AG08396 (cell line): ENCODE measurements at regions not wholly inside any gene's neighbourhood (a gene's known extent, or its start where the extent isn't known, plus 50 kb on each side); places are given as distances from the start of the nearest gene placed in this dataset.
"Not testable (repeated sequence)": the region's sequence is repeated elsewhere in the genome, so short reads cannot be mapped to it uniquely, and the experiment has no call there.

Source experiments
- DNase-seq: peaks from one replicate; pipeline ENCODE4 v3.0.0; 2012; ENCODE audit warnings: low spot score, mixed read lengths

DNA sequence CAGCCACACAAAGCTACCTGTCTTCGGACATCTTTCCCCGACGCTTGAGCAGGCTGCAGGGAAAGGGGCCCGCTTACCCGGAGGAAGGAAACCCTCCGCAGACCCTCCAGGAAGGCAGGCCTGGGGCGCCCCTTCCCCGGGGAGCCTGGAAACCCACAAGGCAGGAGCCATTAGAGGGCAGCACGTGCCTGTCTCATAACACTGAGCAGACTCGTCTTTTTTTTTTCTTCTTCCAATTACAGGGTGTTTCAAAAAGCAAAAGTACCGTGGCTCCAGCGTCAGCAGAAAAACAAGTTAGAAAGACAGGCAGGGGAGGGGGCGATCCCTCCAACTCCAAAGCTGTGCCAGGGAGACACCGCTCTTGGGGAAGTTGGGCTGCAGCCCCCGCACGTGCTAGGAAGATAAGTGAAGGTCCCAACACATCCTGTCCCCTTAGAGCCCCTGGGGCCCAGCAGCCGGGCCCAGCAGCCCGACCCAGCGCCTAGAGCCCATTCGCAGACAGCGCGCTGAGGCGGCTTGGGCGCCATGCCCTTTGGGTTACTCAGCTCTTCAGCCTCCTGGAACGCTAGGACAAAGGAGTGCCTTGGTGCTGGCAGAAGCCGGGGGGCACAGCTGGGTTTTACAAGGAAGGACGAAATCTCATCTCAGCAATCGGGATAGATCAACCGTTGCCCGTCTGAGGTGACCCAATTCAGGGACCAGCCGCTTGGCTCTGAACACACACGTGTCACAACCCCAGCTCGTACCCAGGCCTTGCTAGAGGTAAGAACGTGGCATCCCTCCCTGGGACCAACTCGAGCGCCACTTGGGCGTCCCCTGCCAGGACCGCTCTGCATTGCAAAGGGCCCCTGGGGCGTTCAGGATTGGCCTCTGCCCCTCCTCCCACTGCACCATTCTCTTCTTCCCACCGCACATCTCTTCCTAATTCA, 136.3 kb downstream of the LY86 start:
- DNase-seq = peak; percentile 81

DNA sequence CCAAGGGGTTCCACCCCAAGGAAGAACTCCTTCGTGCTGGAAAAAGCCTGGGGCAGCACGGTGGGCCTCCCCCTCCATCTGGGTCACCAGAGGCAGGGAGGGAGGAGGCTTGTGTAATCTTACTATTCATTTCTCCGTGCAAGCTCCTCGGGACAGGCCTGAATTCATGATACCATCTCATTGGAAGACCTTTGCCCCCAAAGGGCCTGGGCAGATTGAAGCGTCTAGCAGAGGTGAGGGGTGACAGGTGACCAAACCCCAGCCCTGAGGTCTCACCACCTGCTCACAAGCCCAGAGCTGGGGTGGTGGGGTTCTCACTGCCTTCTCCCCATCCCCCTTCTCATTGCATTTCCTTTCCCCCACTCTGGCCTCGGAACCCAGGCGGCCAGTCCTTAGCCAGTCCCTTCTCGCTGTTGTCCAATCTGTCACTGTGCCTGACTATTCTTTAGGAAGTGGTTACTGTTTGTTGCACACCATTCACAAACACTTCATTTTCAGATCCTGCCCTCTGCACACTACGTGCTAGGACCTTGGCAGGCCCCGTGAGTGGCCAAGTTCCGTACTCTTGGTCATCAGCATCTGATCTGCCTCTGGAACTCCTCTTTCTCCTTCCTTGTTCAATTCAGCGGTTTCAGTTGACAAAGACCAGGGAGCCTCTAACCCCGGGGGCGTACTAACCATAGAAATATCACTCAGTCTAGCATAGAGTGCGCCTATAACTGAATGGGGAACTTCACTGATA, 137.1 kb downstream of the LY86 start:
- DNase-seq = no peak

DNA sequence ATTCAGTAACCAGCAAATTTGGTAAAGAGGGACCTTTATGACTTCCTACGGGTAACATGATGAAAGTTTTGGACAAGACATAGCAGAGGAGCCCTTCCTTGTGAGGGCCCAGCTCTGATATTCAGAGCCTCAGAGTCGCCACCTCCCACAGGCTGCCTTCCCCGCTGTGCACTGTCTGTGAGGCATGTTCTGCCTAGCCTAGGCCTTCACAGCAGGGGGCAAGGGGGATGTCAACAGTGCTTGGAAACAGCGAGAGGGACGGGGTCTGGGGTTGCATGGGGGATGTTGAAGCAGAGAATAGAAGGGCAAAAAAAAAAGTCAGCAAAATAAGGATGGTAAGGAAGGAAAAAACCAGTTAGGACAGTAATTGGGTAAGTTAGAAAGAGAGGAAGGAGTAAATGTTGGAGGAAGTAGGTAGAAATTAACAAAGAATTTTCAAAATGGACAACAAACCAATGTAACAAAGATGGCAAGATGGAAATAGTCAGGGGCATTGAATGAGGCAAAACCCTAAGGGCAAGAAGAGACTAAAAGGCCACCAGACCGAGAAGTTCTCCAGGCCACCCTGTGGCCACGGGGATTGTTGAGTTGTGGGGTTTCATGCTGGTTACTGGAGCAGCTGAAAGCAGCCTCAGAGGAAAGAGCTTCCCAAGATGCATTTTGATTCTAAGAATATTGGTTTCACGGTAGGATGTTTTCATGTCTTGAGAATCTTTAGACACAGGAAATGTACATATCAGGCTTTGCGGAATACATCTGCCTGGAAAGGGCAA, 139.8 kb downstream of the LY86 start:
- no peak for DNase-seq

DNA sequence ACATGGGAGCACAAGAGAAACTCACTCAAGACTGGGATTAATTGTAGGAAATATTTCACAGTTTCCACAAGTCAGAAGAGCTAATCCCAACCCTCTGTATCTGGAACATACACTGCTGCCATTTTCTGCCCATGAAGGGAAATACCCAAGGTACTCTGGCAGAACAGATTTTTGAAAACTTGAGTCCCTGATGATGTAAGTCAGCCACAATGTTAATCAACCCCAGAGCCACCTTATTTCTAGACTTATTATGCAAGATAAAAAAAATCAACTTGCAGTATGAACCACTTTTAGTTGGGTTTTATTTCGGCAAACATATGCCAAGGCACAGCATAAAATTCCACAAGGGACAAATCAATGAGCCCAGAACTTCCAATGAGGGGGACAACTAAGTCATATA, 141.5 kb downstream of the LY86 start:
- no peak for DNase-seq

DNA sequence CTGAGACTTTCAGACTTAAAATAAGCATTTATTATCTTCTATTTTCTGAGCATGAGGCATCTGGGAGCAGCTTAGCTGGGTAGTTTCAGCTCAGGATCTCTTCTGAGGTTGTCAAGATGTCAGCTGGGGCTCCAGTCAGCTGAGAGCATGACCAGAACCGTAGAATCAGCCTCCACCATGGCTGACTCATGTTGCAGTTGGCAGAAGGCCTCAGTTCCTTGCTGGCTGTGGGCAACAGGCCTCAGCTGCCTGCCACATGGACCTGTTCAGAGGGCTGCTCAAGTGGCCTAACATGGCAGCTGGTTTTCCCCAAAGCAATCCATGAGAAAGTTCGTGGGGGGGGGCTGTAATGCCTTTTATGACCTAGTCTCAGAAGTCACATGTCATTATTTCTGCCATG, 142.3 kb downstream of the LY86 start:
- DNase-seq = peak; percentile 88

DNA sequence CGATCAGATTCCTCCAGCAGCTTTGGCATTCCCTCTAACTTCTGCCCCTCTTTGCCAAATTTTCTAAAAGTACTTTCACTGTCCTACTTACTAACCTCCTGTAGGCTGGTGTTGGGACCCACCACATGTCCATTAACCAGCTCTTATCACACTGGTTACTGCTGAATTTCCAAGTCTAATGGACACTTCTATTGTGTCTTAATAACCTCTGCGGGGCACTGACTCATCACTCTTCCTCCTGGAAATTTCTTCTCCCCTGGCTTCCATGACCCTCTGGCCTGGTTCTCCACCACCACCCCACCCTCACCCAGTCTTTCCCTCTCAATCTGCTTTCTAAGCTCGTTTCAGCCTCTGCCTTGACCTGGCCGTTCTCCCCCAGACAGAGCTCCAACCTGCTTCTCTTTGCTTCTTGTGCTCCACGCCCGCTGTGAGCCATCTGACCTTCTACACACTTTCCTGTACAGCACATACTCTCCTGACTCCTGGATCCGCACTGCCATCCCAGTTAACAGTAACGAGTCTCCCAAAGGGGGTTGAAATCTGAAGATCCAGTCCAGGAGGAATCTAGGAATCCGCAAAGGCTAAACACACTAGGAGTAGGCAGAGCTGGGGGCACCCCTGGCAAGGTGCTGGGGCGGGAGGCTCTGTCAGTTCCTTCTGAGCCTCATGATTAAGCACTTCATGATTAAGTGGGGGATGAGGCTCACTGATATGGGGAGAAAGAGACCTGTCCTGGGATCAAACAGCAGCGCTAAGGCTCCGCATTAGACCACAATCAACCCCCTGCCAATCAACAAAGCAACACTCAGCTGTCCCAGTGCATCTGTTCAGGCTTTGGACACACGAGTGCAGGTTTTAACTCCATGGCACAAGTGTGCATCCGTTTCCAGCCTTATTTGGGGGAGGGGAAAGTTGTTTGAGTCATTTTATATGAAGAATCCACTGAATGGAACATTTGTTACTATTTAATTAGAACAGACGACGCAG, 146.3 kb downstream of the LY86 start:
- DNase-seq = no peak

DNA sequence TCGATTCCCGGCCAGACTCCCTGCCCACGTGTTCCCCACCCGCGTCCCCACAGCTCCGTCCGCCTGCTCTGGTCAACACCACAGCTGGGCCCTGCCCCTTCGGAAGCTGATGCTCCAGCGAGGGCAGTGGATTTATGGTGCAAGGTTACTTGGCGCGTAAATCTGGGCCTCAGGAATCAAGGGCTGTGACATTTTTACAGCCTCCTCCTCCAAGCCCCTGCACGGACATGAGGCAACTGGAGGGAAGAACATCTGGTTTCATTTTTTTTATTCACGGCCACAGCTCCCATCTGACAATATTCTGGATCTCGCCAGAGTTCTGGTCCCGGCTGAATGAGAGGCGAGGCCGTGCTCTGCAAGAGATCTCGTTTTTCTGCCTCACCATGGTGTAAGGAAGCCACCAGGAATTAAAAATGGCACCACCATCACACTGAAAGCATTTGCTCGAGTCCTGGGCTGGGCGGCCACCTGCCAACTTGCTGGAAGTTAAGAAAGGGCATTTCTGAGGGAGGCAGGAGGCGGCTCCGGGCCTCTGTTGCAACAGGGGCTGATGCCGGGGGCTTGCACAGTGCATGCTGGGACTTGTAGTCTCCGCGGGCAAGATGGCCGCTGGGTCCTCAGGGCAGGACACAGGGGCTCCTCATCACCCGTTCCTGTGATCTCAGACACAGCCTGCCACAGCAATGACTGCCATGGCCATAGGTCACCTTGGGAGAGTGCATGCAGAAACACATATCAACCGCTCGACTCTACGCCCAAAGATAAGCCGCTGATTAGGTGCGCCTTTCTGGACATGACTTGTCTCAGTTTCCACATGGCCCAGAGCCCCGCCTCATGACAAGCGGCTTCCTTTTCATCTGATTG, 148.5 kb downstream of the LY86 start:
- peak; percentile 81 for DNase-seq

DNA sequence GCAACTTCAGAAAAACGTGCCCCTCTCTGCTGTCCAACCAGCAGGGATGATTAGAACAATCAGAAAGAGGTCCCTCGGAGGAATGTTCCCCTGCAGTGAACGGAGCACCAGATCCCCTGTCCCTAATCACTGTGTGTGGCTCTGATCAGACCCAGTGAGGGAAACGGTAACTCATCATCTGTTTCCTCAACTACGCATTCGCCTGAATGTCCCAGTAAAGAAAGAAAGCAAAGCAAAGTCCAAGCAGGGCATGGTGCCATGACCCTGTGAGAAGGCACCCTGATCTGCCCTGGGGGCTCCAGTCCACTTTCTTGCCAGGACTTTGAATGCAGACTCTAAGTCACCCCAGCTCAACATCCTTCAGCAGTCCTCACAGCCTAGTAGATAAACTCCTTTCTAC, 149.2 kb downstream of the LY86 start:
- DNase-seq = no peak

DNA sequence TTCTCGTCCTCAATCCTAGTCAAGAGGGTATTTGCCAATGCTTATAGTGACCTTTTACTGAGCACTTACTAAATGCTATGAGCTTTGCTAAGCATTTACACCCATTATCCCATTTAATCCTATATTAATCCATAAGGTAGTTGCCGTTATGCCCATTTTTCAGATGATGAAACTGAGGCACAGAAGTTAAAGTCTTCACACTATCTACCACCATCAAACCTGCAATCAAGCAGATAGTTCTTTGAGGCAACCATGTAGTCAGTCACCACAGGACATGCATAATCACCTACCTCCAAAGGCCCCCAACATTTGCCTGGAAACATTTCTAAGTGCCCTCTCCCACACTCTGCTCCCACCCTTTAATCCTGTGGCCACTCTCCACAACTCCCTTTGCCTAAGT, 149.6 kb downstream of the LY86 start:
- DNase-seq = no peak

DNA sequence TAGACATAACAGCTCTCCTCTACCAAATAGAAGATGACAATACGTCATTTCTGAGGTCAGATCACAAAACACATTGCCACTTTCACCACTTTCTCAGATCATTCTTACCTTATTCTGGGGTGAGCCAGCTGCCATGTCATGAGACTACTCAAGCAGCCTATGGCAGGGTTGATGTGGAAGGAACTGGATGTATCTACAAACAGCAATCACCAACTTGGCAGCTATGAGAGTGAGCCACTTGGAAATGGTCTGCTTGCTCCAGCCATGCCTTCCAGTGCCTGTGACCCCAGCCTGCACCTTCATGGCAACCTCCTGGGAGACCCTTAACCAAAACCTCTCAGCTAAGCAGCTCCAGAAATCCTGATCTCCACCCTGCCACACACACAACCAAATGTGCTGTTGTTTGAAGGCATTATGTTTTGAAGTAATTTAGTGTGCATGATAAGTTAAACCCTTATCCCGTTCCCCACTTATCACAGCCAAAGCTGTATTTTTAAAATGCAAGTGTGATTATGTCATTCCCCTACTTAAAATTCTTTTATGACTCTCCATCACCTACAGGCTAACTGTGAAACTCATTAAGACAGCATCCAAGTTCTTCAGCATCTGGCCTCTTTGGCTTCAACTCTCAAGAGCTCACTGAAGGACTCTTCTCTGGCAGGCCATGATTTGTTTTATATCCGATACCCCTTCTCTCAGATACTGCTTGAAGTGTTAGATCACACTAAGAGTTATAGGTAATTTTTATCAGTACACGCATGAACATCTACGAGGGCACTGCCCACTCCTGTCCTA, 150.6 kb downstream of the LY86 start:
- no peak for DNase-seq

DNA sequence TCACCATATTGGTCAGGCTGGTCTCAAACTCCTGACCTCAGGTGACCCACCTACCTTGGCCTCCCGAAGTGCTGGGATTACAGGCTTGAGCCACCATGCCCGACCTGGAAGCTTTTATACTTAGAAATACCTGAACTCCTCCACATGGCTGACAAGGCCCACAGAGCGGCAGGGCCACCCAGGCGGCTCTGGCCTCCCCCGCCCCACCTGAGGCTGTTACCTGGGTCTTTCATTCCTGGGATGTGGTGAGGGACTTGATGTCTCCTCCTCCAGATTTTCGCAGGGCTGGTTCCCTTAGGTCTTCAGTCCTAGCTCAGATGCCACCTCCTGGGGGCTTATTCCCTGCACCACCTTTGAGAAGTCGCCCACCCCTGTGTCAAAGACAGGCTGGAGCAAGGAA, 152.1 kb downstream of the LY86 start:
- no peak for DNase-seq

DNA sequence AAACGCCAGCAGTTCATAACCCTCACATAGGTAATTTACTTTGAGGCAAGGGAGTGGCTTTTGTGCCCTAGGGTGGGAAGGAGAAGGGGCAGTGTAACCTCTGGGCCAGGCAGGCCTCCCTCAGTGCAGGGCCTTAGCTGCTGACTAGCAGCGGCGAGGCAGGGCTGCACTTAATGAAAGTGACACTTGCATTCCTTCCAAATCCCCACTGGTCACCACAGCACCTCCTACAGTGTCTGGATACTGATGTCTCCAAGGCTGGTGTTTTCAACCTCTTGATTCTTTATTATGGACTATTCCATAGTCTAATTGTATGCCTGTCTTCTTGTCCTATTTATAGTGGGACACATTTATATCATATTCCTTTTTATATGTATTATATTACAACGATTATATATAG, 152.7 kb downstream of the LY86 start:
- no peak for DNase-seq

DNA sequence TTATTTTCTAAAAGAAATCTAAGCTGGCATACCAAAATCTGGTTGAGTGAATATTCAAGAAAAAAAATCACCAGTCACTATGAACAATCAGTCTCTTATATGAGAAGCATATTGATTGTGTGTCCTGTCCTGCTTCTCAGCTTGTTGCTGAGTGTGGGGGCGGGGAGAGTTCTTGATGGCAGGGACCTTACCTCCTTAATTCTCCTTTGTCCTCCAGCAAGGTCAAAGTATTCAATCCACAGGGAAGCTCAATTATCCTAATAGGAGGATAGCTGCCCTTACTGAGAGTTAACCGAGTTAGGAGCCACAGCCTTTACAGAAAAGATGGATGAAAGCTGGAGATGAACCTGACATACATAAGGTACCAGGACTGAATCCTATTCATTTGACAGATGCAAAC, 154.0 kb downstream of the LY86 start:
- DNase-seq = no peak

DNA sequence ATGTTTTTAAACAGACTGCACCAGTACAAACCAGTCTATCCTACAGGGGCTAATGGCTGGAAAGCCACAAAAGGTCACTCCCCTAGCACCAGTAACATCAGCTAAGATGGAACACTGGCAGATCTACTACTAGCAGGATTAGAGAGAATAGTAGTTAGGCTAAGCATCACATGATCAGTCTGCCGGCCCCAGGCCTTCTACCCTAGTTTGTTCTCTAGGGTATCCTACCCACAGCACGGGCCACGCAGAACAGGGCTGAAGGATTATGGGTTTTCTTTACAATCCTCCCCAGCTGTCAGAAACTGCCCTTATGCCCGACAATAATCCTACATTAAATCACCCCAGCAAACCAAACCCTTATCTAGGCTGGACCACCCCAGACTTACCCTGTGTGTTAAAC, 156.0 kb downstream of the LY86 start:
- no peak for DNase-seq

DNA sequence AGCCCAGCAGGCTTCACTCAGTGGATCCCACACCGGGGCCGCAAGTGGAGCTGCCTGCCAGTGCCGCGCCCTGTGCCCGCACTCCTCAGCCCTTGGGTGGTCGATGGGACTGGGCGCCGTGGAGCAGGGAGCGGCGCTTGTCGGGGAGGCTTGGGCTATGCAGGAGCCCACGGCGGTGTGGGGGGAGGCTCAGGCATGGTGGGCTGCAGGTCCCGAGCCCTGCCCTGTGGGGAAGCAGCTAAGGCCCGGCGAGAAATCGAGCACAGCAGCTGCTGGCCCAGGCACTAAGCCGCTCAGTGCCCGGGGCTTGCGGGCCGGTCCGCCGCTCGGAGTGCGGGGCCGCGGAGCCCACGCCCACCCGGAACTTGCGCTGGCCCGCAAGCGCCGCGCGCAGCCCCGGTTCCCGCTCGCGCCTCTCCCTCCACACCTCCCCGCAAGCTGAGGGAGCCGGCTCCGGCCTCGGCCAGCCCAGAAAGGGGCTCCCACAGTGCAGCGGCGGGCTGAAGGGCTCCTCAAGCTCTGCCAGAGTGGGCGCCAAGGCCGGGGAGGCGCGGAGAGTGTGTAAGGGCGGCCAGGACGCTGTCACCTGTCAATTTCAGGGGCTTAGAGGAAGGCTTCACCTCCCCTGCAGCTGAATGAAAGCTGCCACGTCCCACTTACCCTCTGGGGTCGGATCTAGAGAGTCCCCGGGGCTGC, 157.3 kb downstream of the LY86 start:
- not testable (repeated sequence) for DNase-seq

DNA sequence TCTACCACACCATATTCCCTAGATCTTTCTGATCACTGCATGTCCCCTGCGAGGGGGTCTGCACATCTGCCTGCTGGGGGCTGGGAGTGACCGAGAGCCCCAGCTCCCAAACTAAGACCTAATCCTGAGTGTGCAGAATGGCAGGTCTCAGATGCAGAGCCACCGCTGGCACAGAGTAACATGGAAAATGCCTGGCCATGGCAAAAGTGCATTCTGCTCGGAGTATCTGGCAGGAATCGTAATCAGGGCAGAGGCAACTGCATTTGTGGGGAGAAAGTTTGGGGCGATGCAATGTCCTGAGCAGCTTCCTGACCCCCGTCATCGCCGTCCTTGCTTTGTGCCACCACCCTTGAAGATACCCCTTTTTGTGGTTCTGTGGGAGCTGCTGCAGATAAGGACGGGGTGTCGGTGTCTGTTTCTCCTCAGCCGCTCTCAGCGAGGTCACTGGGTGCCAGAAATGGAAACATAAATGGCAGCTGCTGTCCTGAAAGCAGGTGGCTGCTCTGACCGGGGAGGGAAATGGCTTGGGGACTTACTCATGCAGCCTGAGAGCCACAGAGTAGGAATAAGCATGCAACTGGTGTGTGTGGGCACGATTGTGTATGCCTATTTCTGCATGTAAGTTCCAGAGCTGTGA, 157.9 kb downstream of the LY86 start:
- peak; percentile 48 for DNase-seq

DNA sequence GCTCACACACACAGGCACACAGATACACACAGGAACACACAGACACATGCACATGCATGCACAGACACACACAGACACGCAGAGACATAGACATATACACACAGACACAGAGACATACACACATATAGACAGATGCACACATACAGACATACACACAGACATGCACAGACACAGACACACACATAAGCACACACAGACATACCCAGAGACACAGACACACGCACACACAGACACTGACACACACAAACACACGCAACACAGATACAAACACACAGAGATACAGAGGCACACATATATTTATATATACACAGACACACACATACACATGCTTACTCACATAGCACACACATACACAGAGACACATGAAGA, 158.4 kb downstream of the LY86 start:
- DNase-seq = no peak

DNA sequence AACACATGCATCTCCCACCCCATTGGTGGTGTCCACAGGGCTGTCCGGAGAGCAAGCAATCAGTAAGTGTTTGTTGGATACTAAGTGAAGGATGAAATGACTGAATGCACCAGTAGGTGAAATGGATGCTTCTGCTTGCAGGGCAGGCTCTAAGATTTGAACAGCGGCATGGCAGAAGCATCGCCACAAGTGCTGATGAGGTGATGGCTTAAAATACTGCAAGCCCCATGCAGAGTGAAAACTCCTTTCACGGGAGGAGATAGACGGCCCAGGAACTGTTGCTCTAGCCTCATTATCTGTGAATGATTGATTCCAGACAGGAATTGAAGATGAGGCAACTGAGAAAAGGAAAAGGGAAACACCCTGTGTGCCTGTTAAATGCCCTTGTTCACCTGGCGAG, 158.9 kb downstream of the LY86 start:
- no peak for DNase-seq

DNA sequence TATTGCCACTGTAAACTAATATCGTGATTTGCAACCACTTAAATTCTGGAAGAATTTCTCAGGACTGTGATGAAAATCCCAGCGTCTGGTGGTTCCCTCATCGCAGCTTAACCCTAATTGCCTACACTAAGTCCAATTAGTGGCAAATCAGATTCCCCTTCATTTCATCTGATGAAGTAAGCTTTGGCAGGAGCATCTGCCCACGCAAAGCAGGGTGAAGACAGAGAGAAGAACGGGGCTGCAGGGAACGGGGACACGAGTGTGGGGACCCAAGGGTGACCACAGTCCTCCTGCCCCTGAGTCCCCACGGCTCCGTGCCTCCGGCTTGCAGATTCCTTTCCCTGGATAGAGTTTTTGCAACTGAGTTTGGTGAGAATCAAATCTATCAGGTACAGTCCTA, 159.5 kb downstream of the LY86 start:
- no peak for DNase-seq
